MM.1S (cell line): ENCODE measurements at regions not wholly inside any gene's neighbourhood (a gene's known extent, or its start where the extent isn't known, plus 50 kb on each side); places are given as distances from the start of the nearest gene placed in this dataset.

Source experiments
- DNase-seq: peaks from one replicate; pipeline ENCODE4 v3.0.0-alpha.2; 2015
- H2AFZ ChIP-seq: fragments of 300-600 bp; sonication (generic); 2 replicates; pipeline ENCODE4 v1.6.0; 2016; ENCODE audit warnings: antibody characterized with exemption, low read length
- H3F3A ChIP-seq: fragments of 300-600 bp; sonication (generic); 2 replicates; pipeline ENCODE4 v1.6.1; 2016; ENCODE audit warnings: mild to moderate bottlenecking, antibody characterized with exemption, low read length, moderate library complexity, mixed read lengths; ENCODE audit not compliant: insufficient read depth
- H3K27ac ChIP-seq: fragments of 300-600 bp; sonication (generic); 2 replicates; pipeline ENCODE4 v1.5.1; 2016; ENCODE audit warnings: mild to moderate bottlenecking, low read length
- H3K27me3 ChIP-seq: fragments of 300-600 bp; sonication (generic); replicated peaks from 2 replicates; pipeline ENCODE4 v1.6.0; 2016; ENCODE audit warnings: low read length; ENCODE audit not compliant: insufficient read depth
- H3K36me3 ChIP-seq: fragments of 300-600 bp; sonication (generic); replicated peaks from 2 replicates; pipeline ENCODE4 v1.6.1; 2016; ENCODE audit warnings: mild to moderate bottlenecking, low read length, mixed read lengths; ENCODE audit not compliant: insufficient read depth
- H3K4me1 ChIP-seq: fragments of 300-600 bp; sonication (generic); 2 replicates; pipeline ENCODE4 v1.6.1; 2016; ENCODE audit warnings: low read length, mixed read lengths
- H3K4me2 ChIP-seq: fragments of 300-600 bp; sonication (generic); 2 replicates; pipeline ENCODE4 v1.6.0; 2016; ENCODE audit warnings: low read depth, low read length
- H3K4me3 ChIP-seq: fragments of 300-600 bp; sonication (generic); 2 replicates; pipeline ENCODE4 v1.5.1; 2016; ENCODE audit warnings: low read length, mixed read lengths
- H3K79me2 ChIP-seq: fragments of 300-600 bp; sonication (generic); 2 replicates; pipeline ENCODE4 v1.6.1; 2016; ENCODE audit warnings: mixed run types, low read length, mixed read lengths
- H3K9ac ChIP-seq: fragments of 300-600 bp; sonication (generic); 2 replicates; pipeline ENCODE4 v1.6.1; 2016; ENCODE audit warnings: low read length, mixed read lengths
- H3K9me2 ChIP-seq: fragments of 300-600 bp; sonication (generic); replicated peaks from 2 replicates; pipeline ENCODE4 v1.6.1; 2016; ENCODE audit warnings: mild to moderate bottlenecking, low read length, mixed read lengths; ENCODE audit not compliant: insufficient read depth
- H3K9me3 ChIP-seq: fragments of 300-600 bp; sonication (generic); replicated peaks from 2 replicates; pipeline ENCODE4 v1.6.1; 2016; ENCODE audit warnings: mild to moderate bottlenecking, low read length, mixed read lengths; ENCODE audit not compliant: insufficient read depth
- H4K20me1 ChIP-seq: fragments of 300-600 bp; sonication (generic); 2 replicates; pipeline ENCODE4 v1.6.1; 2016; ENCODE audit warnings: mild to moderate bottlenecking, low read length, moderate library complexity, mixed read lengths; ENCODE audit not compliant: insufficient read depth
- CTCF ChIP-seq: fragments of 300-600 bp; sonication (generic); IDR thresholded peaks from 2 replicates; pipeline ENCODE4 v1.5.1; 2016; ENCODE audit warnings: antibody characterized with exemption, low read length, mixed read lengths
- EZH2 ChIP-seq: fragments of 300-600 bp; sonication (generic); optimal IDR thresholded peaks from 2 replicates; pipeline ENCODE3; 2017; ENCODE audit warnings: low read depth, mild to moderate bottlenecking, antibody characterized with exemption, low read length, mixed read lengths
- EZH2phosphoT487 ChIP-seq: fragments of 300-600 bp; sonication (generic); IDR thresholded peaks from 2 replicates; pipeline ENCODE4 v1.6.1; 2018; ENCODE audit warnings: antibody characterized with exemption, low read length

DNA sequence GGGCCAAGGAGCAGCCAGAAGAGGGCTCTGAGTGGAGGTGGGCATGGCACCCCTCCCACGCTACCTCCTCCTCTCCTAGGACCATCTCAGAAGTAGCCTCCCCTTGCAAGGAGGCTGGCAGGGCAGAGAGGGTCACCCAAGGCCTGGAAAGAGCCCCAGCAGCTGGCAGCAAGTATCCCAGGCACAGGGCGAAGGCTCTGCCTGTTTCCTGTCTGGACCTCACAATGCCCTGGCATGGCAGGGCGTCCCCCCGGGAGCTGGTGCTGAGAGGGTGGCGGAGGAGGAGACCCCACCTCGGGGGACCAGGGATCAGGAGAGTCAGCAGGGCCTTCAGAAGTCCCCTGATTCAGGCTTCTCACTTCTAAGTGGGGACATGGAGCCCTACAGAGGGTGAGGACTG is 66.2 kb upstream of the TAF1B start:
- no peak overlapping the region for H3K4me2 ChIP-seq
- H3K9me2 ChIP-seq: no peaks in the 10 kb centered on the region
- H4K20me1 ChIP-seq: no peaks in the 10 kb centered on the region
- DNase-seq: no peak
- H3K9me3 ChIP-seq: no peaks in the 10 kb centered on the region
- no peak overlapping the region for H2AFZ ChIP-seq
- peaks cover 8% of the 10 kb centered on the region for H3K4me1 ChIP-seq
- H3K27ac ChIP-seq: no peak overlapping the region
- no peak overlapping the region for H3K4me3 ChIP-seq
- H3F3A ChIP-seq: peaks cover 6% of the 10 kb centered on the region; the same call in 1 of the 2 replicates
- no peaks in the 10 kb centered on the region for H3K36me3 ChIP-seq
- H3K9ac ChIP-seq: no peak overlapping the region
- H3K27me3 ChIP-seq: peaks cover 19% of the 10 kb centered on the region
- H3K79me2 ChIP-seq: no peaks in the 10 kb centered on the region
- TF ChIP-seq EZH2 (no peak), EZH2phosphoT487 (no peak), CTCF (no peak)

DNA sequence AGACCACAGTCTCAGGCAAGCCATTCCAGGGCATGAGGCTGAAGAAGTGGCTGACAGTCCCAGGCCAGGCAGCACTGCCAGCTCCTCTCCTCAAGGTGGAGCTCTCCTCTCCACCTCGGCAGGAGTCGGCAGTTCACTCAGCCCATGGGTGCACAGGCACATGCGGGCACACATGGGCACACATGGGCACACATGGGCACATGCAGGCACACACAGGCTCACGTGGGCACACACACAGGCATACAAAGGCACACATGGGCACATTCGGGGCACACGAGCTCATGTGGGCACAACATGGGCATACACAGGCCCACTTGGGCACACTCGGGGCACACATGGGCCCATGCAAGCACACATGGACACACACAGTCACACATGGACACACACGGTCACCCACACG is 65.3 kb upstream of the TAF1B start:
- Histone ChIP-seq H4K20me1 (no peaks in the 10 kb centered on the region), H3K36me3 (no peaks in the 10 kb centered on the region), H3K27me3 (peaks cover 13% of the 10 kb centered on the region; the same call in 1 of the 2 replicates), H3K27ac (no peak overlapping the region), H3K9me3 (no peaks in the 10 kb centered on the region), H3K4me3 (no peak overlapping the region), H3K4me2 (no peak overlapping the region), H3F3A (peaks cover 6% of the 10 kb centered on the region; the same call in 1 of the 2 replicates), H3K9me2 (no peaks in the 10 kb centered on the region), H3K9ac (no peak overlapping the region), H2AFZ (no peak overlapping the region), H3K4me1 (peaks cover 8% of the 10 kb centered on the region), H3K79me2 (no peaks in the 10 kb centered on the region)
- DNase-seq: no peak
- TF ChIP-seq CTCF (peak; percentile 28), EZH2 (no peak)

GRCh38 chr2:9778471-9779316 is 64.6 kb upstream of the TAF1B start:
- no peak overlapping the region for H2AFZ ChIP-seq
- no peak overlapping the region for H3K4me3 ChIP-seq

More at GRCh38 chr2:9778471-9779316, 64.6 kb upstream of the TAF1B start:
- DNase-seq: no peak
- Histone ChIP-seq H3K4me2 (no peak overlapping the region), H3K79me2 (no peaks in the 10 kb centered on the region), H3F3A (peaks cover 6% of the 10 kb centered on the region; the same call in 1 of the 2 replicates), H3K9me2 (no peaks in the 10 kb centered on the region), H3K4me1 (peaks cover 8% of the 10 kb centered on the region), H3K36me3 (no peaks in the 10 kb centered on the region), H3K27me3 (peaks cover 13% of the 10 kb centered on the region; the same call in 1 of the 2 replicates), H3K27ac (no peak overlapping the region), H4K20me1 (no peaks in the 10 kb centered on the region), H3K9ac (no peak overlapping the region), H3K9me3 (no peaks in the 10 kb centered on the region)
- TF ChIP-seq EZH2phosphoT487: no peak
- TF ChIP-seq EZH2: no peak
- TF ChIP-seq CTCF: no peak
